Lower leg skin (tissue), 3 donors: ENCODE measurements at regions not wholly inside any gene's neighbourhood (a gene's known extent, or its start where the extent isn't known, plus 50 kb on each side); places are given as distances from the start of the nearest gene placed in this dataset.

Experiments used
- CTCF ChIP-seq, 3 donors: fragments of 450-650 bp; IDR thresholded peaks; one replicate each; pipeline ENCODE4 v1.5.1; 2016; ENCODE audit warnings: antibody characterized with exemption in 3 of 3, mild to moderate bottlenecking in 3 of 3, moderate library complexity in 2 of 3
- POLR2A ChIP-seq, 2 donors: fragments of 450-650 bp; IDR thresholded peaks; one replicate each; pipeline ENCODE4 v1.6.1; 2016 to 2017; ENCODE audit warnings: antibody characterized with exemption in 2 of 2, mild to moderate bottlenecking in 1 of 2, moderate library complexity in 1 of 2

- TF ChIP-seq CTCF (IDR thresholded peaks at IDR 0.05) (no peak), POLR2A (IDR thresholded peaks at IDR 0.05) (no peak)
Measured at GRCh38 chr3:8355346-8355745, 146.3 kb upstream of the LMCD1 start.
